SK-N-SH (cell line): ENCODE measurements at regions not wholly inside any gene's neighbourhood (a gene's known extent, or its start where the extent isn't known, plus 50 kb on each side); places are given as distances from the start of the nearest gene placed in this dataset.

Experiments used
- ELF1 ChIP-seq: IDR thresholded peaks from 2 replicates; pipeline ENCODE4 v1.4.0; 2012
- EP300 ChIP-seq, 2 experiments: IDR thresholded peaks; 2 replicates each; pipeline versions ENCODE4 v1.4.0 to v1.6.1; 2012; ENCODE audit warnings: borderline replicate concordance in 1 of 2, low read depth in 1 of 2, low read length in 1 of 2
- GATA2 ChIP-seq: sonication (generic); formaldehyde crosslinking; IDR thresholded peaks from 2 replicates; pipeline ENCODE4 v1.5.0; 2020; ENCODE audit warnings: mild to moderate bottlenecking, missing genetic modification reagents
- POLR2AphosphoS5 ChIP-seq: IDR thresholded peaks from 2 replicates; pipeline ENCODE4 v1.6.1; 2012; ENCODE audit warnings: low read depth, low read length
- RAD21 ChIP-seq: IDR thresholded peaks from 2 replicates; pipeline ENCODE4 v1.6.1; 2012; ENCODE audit warnings: mild to moderate bottlenecking, low read length
- RCOR1 ChIP-seq: fragments of 150-350 bp; IDR thresholded peaks from 2 replicates; pipeline ENCODE4 v1.6.1; 2017; ENCODE audit warnings: antibody characterized with exemption, low read length
- SMC3 ChIP-seq: IDR thresholded peaks from 2 replicates; pipeline ENCODE4 v1.6.1; 2012; ENCODE audit warnings: low read depth, low read length, improper control_type of control experiment
- YY1 ChIP-seq: IDR thresholded peaks from 2 replicates; pipeline ENCODE4 v1.4.0; 2012; ENCODE audit warnings: low read depth, mild to moderate bottlenecking
- TF ChIP-seq, protein P1 (sequence below): IDR thresholded peaks from 2 replicates; pipeline ENCODE4 v1.6.1; 2012; ENCODE audit warnings: mild to moderate bottlenecking, low read depth, low read length, moderate library complexity
- TF ChIP-seq, protein P2 (sequence below): fragments of 200-600 bp; sonication (generic); IDR thresholded peaks from 2 replicates; pipeline ENCODE4 v1.6.1; 2017; ENCODE audit warnings: antibody characterized with exemption, mild to moderate bottlenecking, moderate library complexity

DNA sequence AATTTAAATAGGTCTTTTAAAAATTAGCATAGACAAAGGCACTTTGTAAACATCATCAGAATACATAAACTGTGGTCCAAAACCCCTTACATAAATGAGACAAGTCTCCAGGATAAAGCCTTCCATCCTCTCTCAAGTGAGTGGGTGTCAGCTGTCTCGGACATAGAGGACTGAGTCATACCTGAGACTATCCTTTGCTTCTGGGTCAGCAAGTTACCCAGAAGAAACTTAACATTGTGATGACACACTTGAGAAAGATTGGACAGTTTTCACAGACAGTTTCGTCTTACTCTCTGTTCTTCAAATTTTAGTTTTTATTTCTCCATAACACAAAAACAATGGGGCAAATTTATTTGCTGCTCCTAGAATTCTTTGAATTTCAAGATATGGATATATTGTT is 838.0 kb downstream of the DHX35 start:
- TF ChIP-seq, protein P1, sequence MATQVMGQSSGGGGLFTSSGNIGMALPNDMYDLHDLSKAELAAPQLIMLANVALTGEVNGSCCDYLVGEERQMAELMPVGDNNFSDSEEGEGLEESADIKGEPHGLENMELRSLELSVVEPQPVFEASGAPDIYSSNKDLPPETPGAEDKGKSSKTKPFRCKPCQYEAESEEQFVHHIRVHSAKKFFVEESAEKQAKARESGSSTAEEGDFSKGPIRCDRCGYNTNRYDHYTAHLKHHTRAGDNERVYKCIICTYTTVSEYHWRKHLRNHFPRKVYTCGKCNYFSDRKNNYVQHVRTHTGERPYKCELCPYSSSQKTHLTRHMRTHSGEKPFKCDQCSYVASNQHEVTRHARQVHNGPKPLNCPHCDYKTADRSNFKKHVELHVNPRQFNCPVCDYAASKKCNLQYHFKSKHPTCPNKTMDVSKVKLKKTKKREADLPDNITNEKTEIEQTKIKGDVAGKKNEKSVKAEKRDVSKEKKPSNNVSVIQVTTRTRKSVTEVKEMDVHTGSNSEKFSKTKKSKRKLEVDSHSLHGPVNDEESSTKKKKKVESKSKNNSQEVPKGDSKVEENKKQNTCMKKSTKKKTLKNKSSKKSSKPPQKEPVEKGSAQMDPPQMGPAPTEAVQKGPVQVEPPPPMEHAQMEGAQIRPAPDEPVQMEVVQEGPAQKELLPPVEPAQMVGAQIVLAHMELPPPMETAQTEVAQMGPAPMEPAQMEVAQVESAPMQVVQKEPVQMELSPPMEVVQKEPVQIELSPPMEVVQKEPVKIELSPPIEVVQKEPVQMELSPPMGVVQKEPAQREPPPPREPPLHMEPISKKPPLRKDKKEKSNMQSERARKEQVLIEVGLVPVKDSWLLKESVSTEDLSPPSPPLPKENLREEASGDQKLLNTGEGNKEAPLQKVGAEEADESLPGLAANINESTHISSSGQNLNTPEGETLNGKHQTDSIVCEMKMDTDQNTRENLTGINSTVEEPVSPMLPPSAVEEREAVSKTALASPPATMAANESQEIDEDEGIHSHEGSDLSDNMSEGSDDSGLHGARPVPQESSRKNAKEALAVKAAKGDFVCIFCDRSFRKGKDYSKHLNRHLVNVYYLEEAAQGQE = no peak
- TF ChIP-seq, protein P2, sequence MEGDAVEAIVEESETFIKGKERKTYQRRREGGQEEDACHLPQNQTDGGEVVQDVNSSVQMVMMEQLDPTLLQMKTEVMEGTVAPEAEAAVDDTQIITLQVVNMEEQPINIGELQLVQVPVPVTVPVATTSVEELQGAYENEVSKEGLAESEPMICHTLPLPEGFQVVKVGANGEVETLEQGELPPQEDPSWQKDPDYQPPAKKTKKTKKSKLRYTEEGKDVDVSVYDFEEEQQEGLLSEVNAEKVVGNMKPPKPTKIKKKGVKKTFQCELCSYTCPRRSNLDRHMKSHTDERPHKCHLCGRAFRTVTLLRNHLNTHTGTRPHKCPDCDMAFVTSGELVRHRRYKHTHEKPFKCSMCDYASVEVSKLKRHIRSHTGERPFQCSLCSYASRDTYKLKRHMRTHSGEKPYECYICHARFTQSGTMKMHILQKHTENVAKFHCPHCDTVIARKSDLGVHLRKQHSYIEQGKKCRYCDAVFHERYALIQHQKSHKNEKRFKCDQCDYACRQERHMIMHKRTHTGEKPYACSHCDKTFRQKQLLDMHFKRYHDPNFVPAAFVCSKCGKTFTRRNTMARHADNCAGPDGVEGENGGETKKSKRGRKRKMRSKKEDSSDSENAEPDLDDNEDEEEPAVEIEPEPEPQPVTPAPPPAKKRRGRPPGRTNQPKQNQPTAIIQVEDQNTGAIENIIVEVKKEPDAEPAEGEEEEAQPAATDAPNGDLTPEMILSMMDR = no peak
- no peak for TF ChIP-seq RAD21
- TF ChIP-seq POLR2AphosphoS5 = no peak
- no peak for TF ChIP-seq EP300 (IDR thresholded peaks at IDR 0.05; ENCODE audit: borderline replicate concordance in 1 of 2, low read depth in 1 of 2, low read length in 1 of 2)
- no peak for TF ChIP-seq GATA2 (CRISPR knock-in tag)
- TF ChIP-seq RCOR1 = no peak
- no peak for TF ChIP-seq YY1
- TF ChIP-seq SMC3 = no peak
- TF ChIP-seq ELF1 = no peak
